ENCODE measurements at regions not wholly inside any gene's neighbourhood (a gene's known extent, or its start where the extent isn't known, plus 50 kb on each side); places are given as distances from the start of the nearest gene placed in this dataset.
"Not testable (repeated sequence)": the region's sequence is repeated elsewhere in the genome, so short reads cannot be mapped to it uniquely, and the experiment has no call there.

- DNase-seq (ENCODE audit: low read depth in 2 of 2) = no peak
Measured at GRCh38 chr7:153006911-153007310, 247.4 kb downstream of the ACTR3B start.

GRCh38 chr7:153010416-153010815 is 250.9 kb downstream of the ACTR3B start:
- no peak for DNase-seq (ENCODE audit: low read depth in 2 of 2)

- DNase-seq (ENCODE audit: low read depth in 2 of 2) = no peak
Measured at GRCh38 chr7:153012203-153012602, 252.7 kb downstream of the ACTR3B start.

GRCh38 chr7:153017223-153017622 is 257.7 kb downstream of the ACTR3B start:
- DNase-seq (ENCODE audit: low read depth in 2 of 2) = no peak

GRCh38 chr7:153021542-153021941 is 262.0 kb downstream of the ACTR3B start:
- DNase-seq (ENCODE audit: low read depth in 2 of 2) = no peak

- no peak for DNase-seq (ENCODE audit: low read depth in 2 of 2)
Measured at GRCh38 chr7:153022475-153023193, 263.1 kb downstream of the ACTR3B start.

GRCh38 chr7:153023194-153023592 is 263.6 kb downstream of the ACTR3B start:
- DNase-seq (ENCODE audit: low read depth in 2 of 2) = no peak

GRCh38 chr7:153027210-153027609 is 267.7 kb downstream of the ACTR3B start:
- DNase-seq (ENCODE audit: low read depth in 2 of 2) = no peak

- DNase-seq (ENCODE audit: low read depth in 2 of 2) = no peak
Measured at GRCh38 chr7:153027904-153028303, 268.4 kb downstream of the ACTR3B start.

GRCh38 chr7:153030976-153031375 is 271.4 kb downstream of the ACTR3B start:
- no peak for DNase-seq (ENCODE audit: low read depth in 2 of 2)

GRCh38 chr7:153034791-153035190 is 275.2 kb downstream of the ACTR3B start:
- no peak for DNase-seq (ENCODE audit: low read depth in 2 of 2)

GRCh38 chr7:153036396-153037063 is 277.0 kb downstream of the ACTR3B start:
- DNase-seq (ENCODE audit: low read depth in 2 of 2) = no peak

- DNase-seq (ENCODE audit: low read depth in 2 of 2) = no peak
Measured at GRCh38 chr7:153043440-153043839, 283.9 kb downstream of the ACTR3B start.

GRCh38 chr7:153044981-153045380 is 285.4 kb downstream of the ACTR3B start:
- no peak for DNase-seq (ENCODE audit: low read depth in 2 of 2)

GRCh38 chr7:153047079-153047959 is 287.8 kb downstream of the ACTR3B start:
- DNase-seq (ENCODE audit: low read depth in 2 of 2) = no peak

- DNase-seq (ENCODE audit: low read depth in 2 of 2) = no peak
Measured at GRCh38 chr7:153052206-153052605, 292.7 kb downstream of the ACTR3B start.

GRCh38 chr7:153061910-153062528 is 302.5 kb downstream of the ACTR3B start:
- peak in 1 of 2 donors; percentile 3 for DNase-seq (ENCODE audit: low read depth in 2 of 2)

GRCh38 chr7:153065051-153065450 is 305.5 kb downstream of the ACTR3B start:
- peak in 1 of 2 donors; percentile 17 for DNase-seq (ENCODE audit: low read depth in 2 of 2)

- DNase-seq (ENCODE audit: low read depth in 2 of 2) = no peak
Measured at GRCh38 chr7:153066711-153067110, 307.2 kb downstream of the ACTR3B start.

GRCh38 chr7:153070141-153070540 is 310.6 kb downstream of the ACTR3B start:
- DNase-seq (ENCODE audit: low read depth in 2 of 2) = no peak

GRCh38 chr7:153072806-153073205 is 313.3 kb downstream of the ACTR3B start:
- no peak for DNase-seq (ENCODE audit: low read depth in 2 of 2)

- not testable (repeated sequence) for DNase-seq (ENCODE audit: low read depth in 2 of 2)
Measured at GRCh38 chr7:153076289-153076688, 316.7 kb downstream of the ACTR3B start.
